Endothelial cell of hepatic sinusoid (primary cell): ENCODE measurements at regions not wholly inside any gene's neighbourhood (a gene's known extent, or its start where the extent isn't known, plus 50 kb on each side); places are given as distances from the start of the nearest gene placed in this dataset.
"Not testable (repeated sequence)": the region's sequence is repeated elsewhere in the genome, so short reads cannot be mapped to it uniquely, and the experiment has no call there.

ENCODE experiments used
- in situ Hi-C: cut with HindIII; loops from 2 replicates; pipeline ENCODE4 v1.10.0; 2017; ENCODE audit warnings: low sequenced_read_pairs

DNA sequence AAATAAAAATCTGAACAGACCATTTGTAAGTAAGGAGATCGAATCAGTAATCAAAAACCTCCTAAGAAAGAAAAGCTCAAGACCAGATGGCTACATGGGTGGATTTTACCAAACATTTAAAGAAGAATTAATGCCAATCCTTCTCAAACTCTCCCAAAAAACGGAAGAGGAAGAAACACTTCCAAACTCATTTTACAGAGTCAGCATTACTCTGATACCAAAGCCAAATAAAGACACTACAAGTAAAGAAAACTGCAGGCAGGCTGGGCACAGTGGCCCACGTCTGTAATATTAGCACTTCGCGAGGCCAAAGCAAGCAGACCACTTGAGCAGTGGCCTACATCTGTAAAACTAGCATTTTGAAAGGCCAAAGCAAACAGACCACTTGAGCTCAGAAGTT is 159.8 kb downstream of the DPY19L2 start:
- in situ Hi-C loops, result no loop called here

DNA sequence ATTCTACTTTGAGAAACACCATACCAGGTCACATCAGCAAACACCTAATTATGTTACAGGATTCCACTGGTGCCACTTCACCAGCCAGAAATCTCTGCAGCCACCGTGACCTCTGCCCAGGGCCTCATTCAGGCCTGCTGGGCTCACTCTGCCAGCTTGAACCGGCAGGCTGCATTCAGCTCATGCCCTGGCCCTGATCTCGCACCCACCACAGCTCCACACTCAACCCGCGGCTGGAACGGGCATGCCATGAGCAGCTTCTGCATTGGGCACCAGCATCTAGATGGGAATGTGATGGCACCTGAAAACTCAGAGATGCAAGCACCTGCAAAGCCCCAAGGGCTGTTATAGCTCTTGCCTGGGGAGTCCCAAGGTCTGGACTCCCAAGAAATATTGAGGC is 168.7 kb downstream of the DPY19L2 start:
- in situ Hi-C loops, result no loop called here

DNA sequence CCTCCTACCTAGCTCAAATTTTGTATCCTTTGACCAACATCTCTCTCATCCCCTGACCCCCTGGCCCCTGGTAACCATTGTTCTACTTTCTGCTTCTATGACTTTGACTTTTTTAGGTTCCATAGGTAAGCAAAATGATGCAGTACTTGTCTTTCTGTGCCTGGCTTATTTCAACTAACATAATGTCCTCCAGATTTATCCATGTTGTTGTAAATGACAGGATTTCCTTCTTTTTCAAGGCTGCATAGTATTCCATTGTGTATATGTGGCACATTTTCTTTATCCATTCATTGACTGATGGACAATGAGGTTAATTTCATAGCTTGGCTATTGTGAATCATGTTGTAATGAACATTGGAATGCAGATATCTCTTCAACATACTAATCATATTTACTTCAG is 170.1 kb downstream of the DPY19L2 start:
- in situ Hi-C loops, result no loop called here

- in situ Hi-C loops, result no loop called here
These were observed 171.6 kb downstream of the DPY19L2 start for GRCh38 chr12:63496654-63497053.

DNA sequence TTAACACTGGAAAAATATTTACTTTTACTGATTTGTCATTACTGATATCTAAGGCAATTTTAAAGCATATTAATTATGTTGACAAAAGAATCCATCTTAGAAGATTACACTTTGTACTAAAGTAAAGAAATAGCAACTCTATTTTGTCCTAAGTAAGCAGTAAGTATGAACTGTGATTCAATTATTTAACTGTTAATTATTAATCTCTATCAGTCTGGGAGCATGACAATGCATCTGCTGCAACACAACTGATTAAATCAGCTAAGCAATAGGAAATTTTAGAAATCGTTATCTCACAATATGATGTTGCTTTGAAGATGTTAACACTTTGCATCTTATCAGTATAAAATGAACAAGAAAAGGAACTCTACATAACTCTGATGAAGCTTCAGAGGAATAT is 172.3 kb downstream of the DPY19L2 start:
- in situ Hi-C loops, result no loop called here

GRCh38 chr12:63493357-63493756 is 174.9 kb downstream of the DPY19L2 start:
- in situ Hi-C loops, result not testable (repeated sequence)

DNA sequence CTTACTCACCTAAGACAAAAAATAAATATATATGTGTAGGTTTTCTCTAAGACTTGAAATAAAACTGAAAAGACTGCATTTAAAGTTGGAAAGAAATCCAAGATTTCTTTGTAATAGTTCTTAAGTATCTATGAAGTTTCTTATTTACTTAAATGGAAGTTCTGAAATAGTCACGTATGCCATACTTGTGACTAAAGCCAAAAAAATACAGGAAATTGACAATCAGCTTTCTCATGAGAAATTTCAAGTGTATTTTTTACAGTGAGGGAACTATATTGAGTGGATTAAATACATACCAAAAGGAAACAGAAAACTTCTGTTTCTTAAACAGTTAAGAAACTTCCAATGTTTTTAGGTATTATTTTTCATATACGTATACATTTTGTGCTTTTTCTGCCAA is 188.1 kb downstream of the DPY19L2 start:
- in situ Hi-C loops, result no loop called here

GRCh38 chr12:63470161-63470560 is 198.1 kb downstream of the DPY19L2 start:
- in situ Hi-C loops, result no loop called here

DNA sequence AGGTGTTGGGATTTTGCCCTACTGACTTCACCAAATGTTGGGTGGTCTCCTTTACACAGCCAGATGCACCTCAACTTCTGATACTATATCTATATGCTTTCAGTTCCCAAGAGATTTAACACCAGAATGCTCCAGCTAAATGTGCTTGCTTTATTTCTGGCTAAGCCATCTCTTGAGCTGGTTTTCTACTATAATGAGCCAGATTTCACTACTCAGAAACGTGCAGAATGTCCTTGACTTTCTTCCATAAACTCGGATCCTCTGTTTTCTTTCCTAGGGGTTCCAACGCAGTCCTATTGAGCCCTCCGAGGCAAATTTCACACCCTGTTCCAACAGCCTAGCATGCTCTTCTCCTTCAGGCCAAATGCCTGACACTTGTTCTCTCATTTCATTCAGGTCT is 200.3 kb downstream of the DPY19L2 start:
- in situ Hi-C loops, result no loop called here

GRCh38 chr12:63457857-63458256 is 210.4 kb downstream of the DPY19L2 start:
- in situ Hi-C loops, result no loop called here

GRCh38 chr12:63457428-63457827 is 210.9 kb downstream of the DPY19L2 start:
- in situ Hi-C loops, result no loop called here

DNA sequence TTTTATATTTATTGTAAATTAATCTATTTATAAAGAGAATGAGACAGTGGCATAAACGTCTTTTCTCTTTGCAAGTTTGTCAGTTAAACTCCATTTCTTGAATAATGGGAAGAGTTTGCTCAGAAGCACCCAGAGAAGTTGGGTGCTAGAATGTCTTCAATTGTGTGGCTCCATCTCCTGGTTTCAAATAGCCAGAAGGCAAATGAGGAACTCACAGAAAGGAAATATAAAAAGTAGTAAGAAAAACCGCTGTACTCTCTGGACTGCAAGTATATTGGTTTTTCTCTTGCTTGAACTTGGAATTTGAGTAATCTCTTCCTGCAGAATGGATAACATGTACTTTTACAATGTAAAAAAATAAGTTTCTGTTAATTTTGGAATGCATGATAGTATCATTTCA is 217.5 kb downstream of the DPY19L2 start:
- in situ Hi-C loops, result no loop called here

DNA sequence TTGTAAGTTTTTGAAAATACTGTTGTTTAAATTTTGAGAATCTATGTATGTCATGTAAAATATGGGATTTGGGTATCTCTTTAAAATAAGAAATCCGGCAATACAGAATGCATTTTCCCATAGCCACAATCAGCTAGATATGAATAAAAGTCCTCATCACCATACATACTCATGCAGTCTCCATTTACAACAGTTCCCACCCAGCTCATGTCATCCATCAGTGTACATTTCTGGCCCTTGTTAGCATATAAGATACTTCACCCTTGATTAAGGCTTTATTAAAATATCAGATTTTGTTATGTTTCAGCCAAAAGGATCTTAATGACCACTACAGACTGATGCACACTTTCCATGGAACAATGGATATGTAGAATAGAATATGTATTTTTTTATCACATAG is 218.0 kb downstream of the DPY19L2 start:
- in situ Hi-C loops, result no loop called here

GRCh38 chr12:63445224-63445880 is 222.9 kb downstream of the DPY19L2 start:
- in situ Hi-C loops, result loop anchor here (10.0 kb wide), 1 partner anchor 231 kb away; no protein-coding TSS in a partner anchor

DNA sequence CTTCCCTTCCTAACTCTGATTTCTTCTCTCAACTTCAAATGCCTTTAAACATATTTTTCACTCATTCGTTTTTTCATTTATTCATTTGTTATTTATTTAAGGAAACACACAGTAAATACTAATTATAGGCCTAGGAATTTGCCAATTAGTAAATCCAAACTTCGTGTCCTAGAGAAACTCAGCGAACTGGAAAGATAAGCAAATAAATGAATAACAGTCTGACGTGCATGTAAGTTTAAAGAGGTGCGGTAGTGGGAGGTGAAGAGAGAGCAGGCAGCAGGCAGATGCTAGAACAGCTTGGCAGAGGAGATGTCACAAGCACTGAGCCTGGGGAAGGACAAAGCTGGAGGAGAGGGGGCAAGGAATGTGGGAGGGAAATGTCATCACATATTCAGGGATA is 228.2 kb downstream of the DPY19L2 start:
- in situ Hi-C loops, result loop anchor here (10.0 kb wide), 1 partner anchor 225 kb away; no protein-coding TSS in a partner anchor

DNA sequence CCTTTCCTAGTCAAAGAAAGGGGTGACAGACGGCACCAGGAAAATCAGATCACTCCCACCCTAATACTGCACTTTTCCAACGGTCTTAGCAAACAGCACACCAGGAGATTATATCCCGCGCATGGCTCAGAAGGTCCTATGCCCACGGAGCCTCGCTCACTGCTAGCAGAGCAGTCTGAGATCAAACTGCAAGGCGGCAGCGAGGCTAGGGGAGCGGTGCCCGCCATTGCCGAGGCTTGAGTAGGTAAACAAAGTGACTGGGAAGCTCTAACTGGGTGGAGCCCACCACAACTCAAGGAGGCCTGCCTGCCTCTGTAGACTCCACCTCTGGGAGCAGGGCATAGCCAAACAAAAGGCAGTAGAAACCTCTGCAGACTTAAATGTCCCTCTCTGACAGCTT is 233.9 kb downstream of the DPY19L2 start:
- in situ Hi-C loops, result not testable (repeated sequence)

DNA sequence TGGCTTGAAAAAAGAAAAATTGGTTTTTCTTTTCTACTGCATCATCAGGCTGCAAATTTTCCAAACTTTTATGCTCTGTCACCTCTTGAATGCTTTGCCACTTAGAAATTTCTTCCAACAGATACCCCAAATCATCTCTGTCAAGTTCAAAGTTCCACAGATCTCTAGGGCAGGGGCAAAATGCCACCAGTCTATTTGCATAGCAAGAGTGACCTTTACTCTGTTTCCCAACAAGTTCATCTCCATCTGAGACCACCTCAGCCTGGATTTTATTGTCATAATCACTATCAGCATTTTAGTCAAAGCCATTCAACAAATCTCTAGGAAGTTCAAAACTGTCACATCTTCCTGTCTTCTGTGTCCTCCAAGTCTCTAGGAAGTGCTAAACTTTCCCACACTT is 240.3 kb downstream of the DPY19L2 start:
- in situ Hi-C loops, result not testable (repeated sequence)

GRCh38 chr12:63427029-63427428 is 241.3 kb downstream of the DPY19L2 start:
- in situ Hi-C loops, result not testable (repeated sequence)

DNA sequence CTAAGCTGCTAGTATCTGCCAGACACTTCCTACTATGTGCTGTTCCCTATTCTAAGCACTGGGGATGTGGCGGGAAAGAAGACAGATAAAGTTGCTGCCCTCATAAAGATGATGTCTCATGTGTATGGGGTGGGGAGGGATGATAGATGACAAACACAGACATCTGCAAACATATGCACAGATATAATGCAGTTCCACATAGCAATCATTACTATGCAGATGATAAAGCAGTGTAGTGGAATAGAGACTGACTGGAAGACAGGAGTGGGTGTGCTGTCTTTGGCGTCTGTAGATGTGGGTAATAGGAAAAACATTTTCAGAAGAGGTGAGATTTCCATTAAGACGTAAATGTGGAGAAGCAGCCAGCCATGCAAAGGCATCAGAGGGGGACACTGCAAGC is 243.6 kb downstream of the DPY19L2 start:
- in situ Hi-C loops, result no loop called here

- in situ Hi-C loops, result no loop called here
These were observed 244.5 kb downstream of the DPY19L2 start for GRCh38 chr12:63423839-63424238.

DNA sequence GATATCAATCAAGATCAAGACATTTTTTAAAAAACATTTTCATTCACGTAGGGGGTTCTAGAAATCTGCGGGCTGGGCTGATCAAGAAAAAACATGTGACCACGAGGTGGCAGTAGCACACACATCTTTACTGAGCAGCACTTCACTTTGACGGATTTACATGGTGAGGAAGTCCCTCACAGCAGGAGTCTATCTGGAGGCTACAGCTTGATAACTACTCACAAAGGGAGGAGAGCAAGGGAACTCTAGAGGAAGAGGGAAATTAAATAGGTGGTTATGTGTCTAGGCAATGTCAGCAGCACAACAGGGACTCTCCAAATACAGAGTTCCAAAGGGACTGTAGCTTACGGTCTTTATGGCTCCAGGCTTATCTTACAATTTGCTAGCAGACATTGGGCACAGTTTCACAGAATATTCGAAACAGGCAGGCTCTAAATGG is 248.1 kb downstream of the DPY19L2 start:
- in situ Hi-C loops, result no loop called here

DNA sequence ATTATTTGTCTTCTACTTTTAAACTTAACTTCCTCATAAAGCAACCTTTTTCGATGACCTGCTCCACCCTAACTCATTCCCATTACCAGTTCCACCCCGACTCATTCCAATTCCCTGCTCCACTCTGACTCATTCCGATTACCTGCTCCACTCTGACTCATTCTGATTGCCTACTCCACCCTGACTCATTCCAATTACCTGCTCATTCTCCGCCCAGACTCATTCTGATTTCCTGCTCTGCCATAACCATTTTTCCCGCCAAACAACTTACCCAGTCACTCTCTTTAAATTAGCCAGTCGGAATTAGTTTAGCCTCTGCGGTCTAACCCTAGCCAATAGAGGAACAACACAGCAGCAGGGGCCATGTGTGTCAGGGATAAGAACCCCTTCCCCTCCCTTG is 249.1 kb downstream of the DPY19L2 start:
- in situ Hi-C loops, result no loop called here

DNA sequence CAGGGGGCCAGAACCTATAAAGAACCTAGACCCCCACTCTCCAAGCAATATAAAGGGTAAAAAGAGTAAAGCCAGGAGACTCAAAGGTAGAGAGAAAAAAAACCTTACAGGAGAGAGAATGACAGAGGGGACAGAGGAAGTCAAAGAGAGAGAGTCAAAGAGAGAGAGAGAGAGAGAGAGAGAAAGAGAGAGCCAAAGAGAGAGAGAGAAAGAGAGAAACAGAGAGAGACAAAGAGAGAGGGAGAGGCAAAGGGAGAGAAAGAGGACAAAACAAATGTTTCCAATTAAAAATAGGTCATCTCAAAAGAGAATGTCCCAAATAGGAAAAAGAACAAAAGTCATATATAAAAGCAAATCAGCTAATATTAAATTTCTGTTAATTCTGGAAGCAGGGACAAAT is 251.5 kb downstream of the DPY19L2 start:
- in situ Hi-C loops, result no loop called here
